ENCODE measurements at regions not wholly inside any gene's neighbourhood (a gene's known extent, or its start where the extent isn't known, plus 50 kb on each side); places are given as distances from the start of the nearest gene placed in this dataset.

DNA sequence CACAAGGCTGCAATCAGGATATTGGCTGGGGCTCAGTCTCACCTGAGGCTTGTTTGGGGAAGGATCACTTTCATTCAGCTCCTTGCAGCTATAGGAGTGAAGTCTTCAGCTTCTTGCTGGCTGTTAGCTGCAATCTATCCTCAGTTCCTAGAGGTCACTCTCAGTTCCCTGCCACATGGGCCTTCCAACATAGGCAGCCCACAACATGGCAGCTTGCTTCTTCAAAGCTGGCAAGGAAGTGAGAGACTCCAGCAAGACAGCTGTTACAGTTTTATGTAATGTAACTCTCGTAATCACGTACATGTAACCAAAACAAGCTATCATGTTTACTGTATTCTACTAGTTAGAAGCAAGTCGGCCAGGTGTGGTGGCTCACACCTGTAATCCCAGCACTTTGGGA lies 226.9 kb downstream of the CDC5L start:
- FAIRE-seq, result no peak

DNA sequence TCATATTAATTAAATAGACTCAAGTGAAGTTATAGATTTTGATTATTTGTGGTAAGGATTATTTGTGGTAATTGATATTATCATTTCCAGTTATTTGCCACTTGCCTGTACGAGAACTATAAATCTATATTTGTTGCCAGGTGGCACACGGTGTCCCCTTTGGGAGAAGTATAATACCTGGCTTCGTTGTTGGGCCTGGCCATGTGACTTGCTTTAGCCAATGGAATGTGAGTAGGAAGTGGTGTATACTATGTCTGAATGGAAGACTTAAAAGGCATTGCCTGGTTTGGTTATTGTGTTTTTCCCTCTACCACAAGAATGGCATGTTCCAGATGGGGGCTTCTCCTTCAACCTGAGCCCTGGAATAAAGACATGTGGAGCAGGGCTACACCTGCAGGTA lies 228.1 kb downstream of the CDC5L start:
- FAIRE-seq, result no peak

DNA sequence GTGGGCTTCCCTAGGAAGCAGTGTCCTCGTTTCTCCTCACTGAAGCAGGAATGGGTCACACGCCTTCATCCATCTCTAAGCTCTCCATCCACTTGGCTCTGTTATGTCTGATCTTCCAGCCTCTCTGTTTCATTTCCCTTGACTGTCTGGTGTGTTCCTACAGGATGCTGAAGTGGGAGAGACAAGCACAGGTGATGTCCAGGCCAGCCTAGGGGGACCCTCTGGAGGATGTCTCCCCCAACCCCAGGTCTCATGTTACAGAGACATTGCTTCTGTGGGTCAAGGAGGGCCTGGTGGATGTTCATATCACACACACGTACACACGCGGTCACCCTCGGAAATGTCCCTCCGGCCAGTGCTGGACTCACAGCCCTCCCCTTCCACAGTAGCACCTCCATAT lies 229.9 kb downstream of the CDC5L start:
- FAIRE-seq, result no peak

DNA sequence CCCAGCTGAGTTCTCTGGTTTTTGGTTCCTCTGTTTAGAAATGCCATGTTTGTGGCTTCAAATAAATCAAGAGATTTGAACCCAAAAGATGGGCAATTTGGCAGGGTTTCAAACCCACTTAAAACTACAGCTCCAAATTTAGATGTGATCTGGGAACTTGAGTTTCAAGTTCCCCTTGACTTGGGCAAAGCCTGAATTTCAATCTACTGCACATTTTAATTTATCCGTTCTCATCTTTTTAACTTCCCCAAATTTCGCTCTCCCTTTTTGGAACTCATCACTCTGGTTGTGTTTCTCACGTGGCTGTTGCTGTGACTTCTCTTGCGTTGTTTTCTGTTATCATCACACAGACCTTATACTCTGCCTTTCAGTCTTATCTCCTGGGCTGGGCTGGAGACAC lies 230.9 kb downstream of the CDC5L start:
- FAIRE-seq, result no peak

DNA sequence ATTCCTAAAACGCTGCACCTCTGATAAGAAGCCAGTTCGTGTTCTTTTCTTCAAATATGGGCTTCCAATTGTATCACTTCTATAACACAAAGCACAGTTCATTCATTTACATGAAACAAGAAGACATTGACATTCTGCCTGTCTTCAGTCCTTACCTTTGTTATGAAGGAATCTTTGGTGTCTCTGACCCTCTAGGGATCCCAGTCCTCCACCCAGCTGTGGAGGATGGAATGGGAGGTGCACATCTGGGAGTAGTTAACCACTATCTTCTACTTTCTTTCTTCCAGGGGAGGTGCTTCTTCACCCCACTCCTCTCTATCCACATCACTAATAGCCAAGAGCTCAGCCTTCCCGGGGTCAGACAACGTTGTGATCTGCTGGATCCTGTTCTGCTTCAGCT lies 233.4 kb downstream of the CDC5L start:
- FAIRE-seq, result no peak

DNA sequence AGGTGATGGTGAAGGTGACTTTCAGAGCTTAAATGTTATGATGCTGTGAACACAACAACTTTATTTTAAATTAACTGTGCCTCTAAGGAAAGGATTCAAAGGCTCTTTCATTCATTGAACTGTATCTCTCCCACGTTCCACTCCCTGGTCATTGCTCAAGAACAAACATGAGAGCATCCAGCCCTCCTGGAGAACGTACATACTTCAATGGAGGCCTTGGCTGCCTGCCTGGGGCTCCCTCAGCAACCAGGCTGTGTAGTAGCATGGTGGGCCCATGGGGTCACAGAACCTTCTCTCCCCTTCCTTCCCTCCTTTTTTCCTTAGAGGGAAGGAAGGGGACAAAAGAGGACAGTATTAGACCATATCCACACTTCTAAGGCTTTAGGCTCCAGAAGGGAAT lies 234.3 kb downstream of the CDC5L start:
- FAIRE-seq, result no peak

DNA sequence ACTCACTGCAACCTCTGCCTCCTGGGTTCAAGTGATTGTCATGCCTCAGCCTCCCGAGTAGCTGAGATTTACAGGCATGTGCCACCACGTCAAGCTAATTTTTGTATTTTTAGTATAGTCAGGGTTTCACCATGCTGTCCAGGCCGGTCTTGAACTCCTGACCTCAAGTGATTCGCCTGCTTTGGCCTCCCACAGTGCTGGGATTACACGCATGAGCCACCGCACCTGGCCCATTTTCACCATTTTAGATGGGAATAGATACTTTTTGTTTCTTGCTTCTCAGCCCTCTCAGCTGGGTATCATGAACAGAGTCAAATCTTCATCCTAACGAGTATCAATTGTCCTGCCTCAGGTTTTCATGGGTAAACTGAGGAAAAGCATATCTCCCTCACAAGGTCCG lies 235.0 kb downstream of the CDC5L start:
- no peak for FAIRE-seq

DNA sequence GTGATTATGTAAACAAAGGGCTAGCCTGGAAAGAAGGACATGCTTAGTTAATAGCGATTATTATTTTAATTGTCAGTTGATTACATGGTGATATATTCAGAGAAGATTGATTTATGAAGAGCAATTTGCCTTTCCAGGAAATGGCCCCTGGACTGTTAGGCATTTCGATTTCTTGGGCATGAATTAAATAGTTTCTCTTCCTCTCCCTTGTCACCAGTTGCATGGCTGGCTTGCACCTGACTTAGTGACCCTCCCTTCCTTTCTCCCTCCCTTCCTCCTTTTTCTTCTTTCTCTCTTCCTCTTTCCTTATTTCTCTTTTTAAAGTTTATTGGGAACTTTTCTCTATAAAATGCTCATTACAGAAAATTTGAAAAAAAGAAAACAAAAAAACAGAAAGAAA lies 235.4 kb downstream of the CDC5L start:
- FAIRE-seq, result no peak

DNA sequence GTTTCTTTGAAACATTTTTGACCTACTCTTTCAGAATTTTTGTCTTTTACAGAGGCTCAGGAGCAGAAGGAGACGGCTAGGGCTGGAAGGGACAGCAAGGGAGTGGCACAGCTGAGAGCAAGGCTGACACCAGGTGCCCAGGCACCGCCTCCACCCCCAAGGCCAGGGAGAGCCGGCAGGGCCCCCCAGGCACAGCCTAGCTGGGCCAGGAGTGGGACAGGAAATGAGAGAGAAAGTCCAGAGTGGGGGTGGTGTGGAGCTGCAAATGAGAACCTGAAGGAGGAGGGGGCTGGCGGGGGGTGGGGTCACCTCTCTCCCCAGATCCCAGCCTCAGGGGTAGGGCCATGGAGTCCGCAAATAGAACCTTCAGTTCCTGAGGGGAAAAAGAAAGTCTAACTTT lies 236.7 kb downstream of the CDC5L start:
- FAIRE-seq, result no peak

DNA sequence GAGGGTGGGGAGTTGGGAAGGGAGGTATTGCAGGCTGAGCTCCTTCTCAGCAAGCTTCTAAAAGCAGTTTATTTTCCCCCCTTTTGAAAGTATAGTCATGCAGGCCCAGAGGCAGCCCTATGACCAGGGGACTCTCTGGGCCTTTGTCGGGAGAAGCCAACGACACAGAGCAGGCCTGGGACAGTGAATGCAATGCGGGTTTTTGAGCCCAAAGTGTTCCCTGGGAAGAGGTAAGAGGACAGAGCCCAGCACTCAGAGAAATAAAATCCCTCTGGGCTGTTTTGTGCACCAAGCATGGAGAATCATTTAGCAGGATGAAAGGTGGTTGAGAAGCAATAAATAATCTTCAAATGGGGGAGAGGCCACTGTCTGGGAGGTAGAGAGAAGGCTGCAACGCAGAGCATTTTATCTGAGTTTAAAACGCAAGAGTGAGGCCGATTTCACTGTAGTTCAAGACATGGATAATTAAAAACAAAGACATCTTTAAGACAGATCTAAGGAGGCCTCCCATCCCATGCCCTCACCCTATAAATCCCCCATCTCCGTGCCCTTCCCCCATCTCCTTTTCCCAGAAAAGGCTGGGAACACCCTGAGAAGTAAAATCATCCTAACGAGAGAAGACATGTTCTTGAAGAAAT lies 237.5 kb downstream of the CDC5L start:
- FAIRE-seq, result no peak

DNA sequence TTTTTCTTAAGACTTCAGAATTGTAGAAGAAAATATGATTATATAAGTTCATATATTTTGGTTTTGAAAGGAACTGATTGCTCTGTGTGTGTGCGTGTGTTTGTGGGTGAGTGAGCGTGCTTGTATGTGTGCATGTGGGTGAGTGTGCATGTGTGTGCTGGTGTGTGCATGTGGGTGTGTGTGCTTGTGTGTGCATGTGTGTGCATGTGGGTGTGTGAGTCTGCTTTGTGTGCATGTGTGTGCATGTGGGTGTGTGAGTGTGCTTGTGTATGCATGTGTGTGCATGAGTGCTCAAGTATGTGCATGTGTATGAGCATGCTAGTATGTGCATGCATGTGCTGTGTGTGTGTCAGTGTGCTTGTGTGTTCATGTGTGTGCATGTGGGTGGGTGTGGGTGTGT lies 238.5 kb downstream of the CDC5L start:
- no peak for FAIRE-seq

DNA sequence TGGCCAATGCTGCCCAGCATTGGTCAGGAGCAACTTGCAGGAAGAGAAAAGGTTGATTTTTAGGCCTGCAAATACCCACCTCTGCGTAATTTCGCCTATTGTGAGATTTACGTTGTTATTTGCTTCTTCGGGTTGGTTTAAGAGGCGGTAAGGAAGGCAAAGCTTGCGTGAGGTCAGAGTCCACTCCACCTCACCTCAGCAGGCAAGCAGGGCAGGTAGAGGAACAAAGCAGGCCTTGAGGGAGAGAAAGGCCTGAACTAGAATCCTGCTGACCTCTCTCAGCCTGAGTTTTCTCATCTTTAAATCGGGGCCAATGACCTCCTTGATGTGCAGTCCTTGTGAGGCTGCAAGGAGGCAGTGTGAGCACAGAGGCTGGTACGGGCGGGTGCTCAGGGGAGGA lies 239.1 kb downstream of the CDC5L start:
- no peak for FAIRE-seq

DNA sequence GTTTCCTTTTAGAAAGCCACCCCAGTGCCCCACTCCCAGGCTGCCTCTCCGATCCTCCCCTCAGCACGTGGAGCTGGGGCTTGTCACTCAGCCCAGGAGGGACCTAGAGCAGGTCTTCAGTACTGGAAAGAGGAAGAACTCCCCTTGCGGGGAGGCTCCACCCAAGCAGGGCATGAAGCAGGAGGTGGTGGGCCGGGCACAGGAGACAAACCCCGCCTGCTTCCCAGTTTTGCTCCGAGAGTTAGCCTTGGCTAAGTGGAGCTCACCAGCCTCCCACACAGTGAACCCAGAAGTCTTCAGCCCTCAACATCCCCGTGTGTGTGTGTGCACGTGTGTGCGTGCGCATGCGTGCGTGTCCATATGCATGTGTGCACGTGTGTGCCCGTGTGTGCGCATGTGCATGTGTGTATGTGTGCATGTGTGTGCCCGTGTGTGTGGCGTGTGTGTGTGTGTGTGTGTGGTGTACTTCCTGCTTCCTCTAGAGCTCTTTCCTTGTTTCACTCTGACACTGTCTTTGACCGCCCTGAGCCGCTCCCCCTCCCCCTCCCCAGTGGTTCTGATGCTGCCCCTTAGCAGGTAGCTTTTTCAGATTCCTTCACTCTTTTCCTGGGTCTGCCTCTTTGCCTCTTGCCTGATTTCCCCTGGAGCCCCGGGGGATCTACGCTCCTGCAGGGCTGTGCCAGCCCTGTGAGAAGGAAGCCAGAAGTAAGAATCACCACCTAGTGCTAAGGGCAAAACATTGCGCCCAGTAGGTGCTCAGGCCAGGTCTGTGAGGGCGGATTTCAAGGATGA lies 239.8 kb downstream of the CDC5L start:
- no peak for FAIRE-seq

DNA sequence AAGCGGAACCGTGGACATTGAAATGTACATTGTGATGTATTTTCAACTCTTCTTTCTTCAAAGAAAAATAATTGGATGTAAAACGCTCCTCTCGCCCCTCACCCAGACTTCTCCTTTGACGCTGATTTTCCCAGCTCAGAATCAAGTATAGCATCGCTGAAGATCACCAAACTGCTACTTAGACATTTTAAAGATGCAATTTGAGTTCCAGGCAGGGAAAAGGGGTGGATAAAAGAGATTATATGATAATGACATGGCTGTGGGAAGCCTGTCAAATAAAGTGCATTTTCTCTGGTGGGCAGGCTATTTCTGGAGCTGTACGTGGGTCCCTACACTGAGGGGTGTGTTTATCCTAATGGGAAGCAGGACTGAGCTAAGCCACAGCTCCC lies 240.4 kb downstream of the CDC5L start:
- no peak for FAIRE-seq

DNA sequence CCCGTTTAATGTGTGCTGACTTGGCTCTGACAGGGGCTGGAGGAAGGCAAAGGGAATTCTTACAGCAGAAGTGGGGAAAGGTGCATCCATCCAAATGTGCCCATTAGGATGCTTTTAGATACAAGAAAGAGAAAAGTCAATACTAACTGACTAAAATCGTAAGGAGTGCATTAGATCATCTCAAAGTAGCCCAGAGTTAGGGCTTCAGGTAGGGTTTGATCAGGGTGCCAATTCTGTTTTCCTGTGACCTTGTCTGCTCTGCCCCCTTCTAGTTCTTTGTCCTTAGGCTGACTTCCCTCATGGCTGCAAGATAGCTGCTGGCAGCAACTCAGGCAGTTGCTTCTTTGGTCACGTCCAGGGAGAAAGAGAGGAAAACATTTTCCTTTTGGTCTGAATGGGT lies 240.8 kb downstream of the CDC5L start:
- no peak for FAIRE-seq

DNA sequence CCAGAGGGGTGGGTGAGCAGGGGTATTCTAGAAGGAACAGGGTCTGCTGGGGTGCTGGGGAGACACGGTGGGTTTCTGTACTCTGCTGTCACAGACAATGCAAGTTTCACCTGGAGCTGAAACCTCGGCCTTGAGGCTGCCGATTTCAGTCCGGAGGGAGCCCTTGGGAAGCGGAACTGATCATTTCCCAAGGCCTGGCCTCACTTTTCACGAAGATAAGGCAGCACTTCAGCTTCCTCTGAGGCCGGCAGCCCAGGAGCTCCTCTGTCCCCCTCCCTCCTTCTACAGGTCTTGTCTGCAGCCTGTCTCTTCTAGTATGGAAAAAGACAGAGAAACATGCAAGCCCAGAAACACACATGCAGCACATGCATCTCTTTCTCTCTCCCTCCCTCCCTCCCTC lies 242.1 kb downstream of the CDC5L start:
- no peak for FAIRE-seq

DNA sequence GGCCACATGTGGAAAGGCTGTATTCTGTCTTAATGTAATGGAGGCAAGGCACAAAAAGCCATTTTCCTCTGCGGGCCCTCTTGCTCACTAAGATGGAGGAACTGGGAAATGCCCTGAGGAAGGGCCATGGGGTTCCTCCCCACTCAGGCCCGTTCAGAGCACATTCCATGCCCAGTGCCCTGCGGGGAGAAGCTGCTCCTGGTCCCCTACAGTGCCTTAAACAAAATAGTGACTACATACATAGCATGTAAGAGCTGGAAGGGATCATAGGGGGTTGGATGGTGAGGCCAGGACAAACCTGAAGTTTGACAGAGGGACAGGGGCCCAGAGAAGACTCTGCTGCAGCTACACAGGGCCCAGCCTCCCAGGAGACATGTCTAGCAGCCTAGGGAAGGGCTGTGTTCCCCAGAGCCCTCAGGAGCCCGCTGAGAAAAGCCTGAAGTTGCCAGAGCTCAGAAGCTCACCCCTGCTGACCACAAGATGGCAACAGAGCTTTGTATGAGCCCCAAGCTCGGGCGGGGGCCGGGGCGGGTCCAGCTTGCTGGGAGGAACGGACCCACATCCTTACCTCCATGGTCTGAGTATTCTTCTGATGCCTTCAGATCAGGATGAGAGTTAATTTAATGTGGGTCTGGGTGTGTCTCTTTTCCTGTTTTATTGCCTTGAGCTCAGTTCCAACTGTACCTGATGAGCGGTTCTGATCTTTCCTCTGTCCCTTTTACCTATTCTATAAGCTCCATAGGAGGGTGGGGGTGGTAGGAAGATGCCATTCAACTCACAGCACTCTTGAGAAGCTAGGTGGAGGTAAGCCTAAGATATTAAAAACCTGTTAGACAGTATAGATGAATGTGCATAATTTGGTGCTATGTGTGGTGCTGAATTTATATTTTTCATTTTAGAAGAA lies 242.9 kb downstream of the CDC5L start:
- no peak for FAIRE-seq

DNA sequence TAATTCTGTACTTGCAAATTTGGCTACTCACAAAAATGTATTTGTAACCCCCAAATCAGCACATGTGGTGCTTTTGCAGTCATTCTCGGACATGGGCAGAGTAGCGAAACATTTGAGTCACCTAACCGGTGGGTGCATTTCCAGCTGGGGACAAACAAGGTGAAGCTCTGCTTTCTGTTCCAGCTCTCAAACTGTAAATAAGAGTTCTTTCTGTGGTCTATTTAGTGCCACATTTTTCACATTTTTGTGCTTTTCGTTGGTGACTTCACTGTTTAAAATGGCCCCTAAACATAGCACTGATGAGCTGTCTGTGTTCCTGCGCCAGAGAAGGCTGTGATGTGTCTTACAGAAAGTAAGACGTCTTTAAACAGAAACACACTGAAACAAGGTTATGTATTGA lies 244.5 kb downstream of the CDC5L start:
- no peak for FAIRE-seq

DNA sequence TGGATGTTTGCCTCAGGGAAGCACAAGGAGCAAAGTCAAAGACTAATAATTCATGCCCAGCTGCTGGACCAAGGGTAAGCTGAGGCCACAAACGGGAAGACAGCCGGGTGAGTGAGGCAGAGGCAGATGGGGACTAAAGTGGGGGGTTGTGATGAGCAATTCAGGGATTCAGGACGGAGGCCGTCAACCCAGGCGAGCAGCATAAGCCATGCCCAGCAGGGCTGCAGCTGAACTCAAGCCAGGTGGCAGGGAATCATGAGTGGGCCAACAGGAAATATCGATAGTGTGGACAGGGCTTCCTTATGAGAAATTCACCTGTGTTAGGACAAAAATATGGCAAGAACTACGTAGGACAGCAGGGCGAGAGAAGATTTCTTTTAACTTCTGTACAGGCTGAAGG lies 246.8 kb downstream of the CDC5L start:
- FAIRE-seq, result no peak

DNA sequence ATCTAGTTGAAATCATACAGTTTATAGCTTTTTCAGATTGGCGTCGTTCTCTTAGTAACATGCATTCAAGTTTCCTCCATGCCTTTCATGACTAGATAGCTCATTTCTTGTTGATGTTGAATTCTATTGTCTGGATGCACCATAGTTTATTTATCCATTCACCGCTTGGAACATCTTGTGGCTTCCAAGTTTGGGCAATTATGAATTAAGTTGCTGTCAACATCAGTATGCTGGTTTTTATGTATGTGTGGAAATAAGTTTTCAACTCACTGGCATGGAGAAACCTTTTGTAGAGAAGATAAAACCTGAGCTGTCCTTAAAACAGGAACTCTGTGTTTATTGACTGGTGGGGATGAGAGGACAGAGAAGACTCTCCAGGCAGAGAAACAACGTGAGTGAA lies 248.0 kb downstream of the CDC5L start:
- no peak for FAIRE-seq

DNA sequence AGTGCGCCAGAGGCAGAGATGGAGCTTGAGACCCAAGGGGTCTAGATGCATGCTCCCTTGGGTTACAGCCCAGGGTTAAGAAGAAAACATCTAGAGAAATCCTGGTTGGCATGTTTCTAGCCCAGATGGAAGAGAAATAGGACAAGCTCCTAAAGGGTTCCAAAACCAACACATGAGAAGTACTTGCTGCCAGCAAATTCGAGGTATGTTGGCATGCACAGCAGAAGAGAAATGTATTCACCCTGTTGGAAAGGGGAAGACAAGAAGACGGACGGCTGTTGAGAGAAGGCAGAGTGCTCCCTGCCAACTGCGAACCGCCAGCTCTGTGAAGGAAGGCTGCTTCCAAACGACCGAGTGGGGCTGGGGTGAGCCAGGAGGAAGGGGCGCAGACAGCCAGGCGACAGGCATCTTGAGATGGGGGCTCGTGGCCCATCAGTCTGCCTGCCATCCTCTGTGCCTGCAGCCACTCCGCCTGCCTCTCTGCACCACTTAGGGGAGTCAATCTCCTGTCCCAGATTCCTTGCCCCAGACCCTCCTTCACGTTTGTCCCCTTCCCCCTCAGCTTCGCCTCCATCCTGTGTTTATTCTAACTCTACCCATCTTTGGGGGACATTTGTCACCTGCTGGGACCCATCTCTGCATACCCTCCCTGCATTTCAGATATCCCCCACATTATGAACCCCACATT lies 249.2 kb downstream of the CDC5L start:
- FAIRE-seq, result no peak

DNA sequence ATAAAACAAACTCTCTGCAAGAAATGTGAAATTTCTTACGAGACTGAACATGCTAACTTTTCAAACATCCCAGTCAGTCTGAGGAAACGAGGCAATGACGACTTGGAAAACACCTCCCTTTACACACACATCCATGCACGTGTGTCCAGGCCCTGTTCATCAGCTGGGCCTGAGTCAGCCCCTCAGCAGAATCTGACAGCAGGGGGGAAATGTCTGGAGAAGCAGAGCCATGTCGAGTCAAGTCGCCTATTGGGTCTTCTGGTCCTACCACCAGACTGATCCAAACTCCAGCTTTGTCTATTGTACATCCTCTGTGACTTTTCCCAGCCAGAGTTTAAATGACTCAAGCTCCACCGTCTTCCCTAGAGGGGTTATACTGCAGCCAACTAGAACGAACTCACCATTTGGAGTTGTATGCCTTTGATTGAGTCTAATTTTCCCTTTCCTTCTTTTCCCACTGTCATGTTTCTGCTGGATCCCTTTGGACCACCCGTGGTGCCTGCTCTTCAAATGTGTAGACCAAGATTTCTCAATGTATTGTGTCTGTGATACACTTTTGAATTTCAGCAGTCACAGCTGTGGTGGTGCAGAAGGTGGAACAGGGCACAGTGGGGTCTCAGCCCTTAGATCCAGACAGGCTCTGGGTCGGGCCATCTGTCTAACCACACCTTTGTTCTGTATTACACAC lies 254.0 kb downstream of the CDC5L start:
- no peak for FAIRE-seq

DNA sequence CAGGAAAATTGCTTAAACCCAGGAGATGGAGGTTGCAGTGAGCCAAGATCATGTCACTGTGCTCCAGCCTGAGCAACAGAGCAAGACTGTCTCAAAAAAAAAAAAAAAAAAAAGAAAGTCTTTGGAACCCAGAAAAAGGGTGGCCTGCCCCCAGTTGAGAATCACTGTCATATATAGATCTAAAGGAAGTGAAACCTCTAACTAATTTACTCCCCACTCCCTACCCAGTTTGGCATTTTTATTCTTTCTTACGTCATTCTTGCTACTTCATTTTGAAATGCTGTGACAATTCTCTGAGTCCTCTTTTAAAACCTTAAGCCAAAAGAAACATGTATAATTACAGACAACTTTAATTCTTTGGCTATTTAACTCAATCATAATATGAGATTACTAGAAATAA lies 254.8 kb downstream of the CDC5L start:
- no peak for FAIRE-seq

Data from TTC549 (cell line).